DMS153 treated with DMSO at 0.1 percent for 48 hours (cell line): ENCODE measurements at regions not wholly inside any gene's neighbourhood (a gene's known extent, or its start where the extent isn't known, plus 50 kb on each side); places are given as distances from the start of the nearest gene placed in this dataset.

ENCODE experiments used
- DNase-seq: peaks from one replicate; lab custom pipeline; 2025; ENCODE audit not compliant: unreplicated experiment; lab: John Stamatoyannopoulos, UW

GRCh38 chr11:92276773-92277172, 52.2 kb downstream of the FAT3 start:
- no peak for DNase-seq

DNA sequence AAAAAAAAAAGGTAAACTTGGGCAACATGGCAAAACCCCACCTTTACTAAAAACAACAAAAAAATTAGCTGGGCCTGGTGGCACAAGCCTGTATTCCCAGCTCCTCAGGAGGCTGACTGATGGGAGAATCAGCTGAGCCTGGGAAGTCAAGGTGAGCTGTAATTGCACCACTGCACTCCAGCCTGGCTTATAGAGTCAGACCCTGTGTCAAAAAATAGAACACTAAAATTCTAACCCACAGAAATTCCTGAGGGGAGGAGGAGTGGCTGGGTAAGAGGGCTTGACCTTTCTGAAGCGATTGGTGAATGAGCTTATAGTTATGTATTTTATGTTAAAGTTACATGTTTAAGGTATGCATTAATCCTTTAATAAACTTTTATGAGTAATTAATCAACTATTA, 53.3 kb downstream of the FAT3 start:
- DNase-seq, result no peak

DNA sequence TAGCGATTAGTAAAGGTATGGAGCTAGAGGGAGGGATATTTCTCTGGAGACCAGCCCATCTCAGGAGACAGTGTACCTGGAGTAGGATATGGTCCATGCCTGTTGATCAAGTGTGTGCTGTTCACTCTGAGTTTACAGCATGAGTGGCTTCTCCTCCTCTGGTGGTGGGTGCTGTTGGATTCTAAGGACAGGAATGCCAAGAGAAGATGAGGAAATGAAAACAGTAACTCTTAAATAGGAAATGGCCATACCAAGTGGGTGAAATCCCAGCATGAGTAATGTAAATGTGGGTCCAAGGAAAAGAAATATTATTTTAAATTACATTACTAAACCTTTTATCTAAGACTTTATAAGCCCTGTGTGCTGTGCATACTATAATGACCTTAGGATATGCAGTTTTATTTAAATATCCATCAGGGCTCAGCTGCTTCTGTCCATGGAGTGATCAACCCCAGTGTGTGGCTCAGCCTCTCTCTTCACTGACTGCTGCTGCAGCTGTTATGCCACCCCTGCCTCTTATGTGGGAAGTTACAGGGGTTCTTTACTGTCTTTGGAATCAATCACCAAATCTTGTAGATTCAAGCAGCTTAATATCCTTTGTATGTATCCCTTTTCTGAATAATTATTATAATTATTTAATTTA, 54.3 kb downstream of the FAT3 start:
- DNase-seq, result no peak

DNA sequence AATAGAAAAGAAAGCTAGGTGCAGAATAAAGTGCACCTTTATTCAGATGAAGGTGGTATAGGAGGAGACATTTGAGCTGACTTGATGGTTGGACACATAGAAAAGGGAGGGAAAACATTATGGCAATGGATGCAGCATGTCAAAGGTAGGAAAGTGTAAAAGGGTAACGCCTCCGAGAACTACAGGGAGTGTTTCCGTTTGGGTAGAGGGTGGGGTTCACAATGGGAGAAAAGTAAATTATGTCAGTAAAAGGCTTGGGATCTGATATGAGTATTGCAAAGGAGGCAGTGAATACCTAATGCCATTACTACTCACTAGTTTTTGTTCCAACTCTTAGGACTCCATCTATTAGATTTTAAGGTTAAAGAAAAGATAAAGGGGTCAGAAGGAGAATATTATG, 59.5 kb downstream of the FAT3 start:
- no peak for DNase-seq

GRCh38 chr11:92284558-92284957, 59.9 kb downstream of the FAT3 start:
- no peak for DNase-seq

GRCh38 chr11:92285776-92286175, 61.2 kb downstream of the FAT3 start:
- no peak for DNase-seq

DNA sequence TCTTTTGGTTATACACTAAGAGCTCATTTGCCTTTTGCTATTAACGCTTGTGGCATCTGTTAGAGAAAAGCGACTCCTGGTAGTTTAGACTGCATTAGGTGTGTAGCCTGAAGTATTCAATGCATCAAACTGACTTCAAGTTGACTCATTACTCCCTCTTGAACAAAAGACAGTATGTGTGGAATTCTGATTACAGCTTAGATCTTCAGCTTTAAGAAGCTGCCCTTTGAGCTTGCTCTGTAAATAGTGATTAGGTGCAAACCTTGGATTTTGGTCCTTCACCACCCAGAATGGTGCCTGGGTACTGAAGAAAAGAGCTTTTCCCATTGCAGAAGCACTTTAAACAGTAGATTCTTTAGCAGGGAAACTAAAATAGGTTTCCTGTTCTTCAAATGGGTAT, 62.1 kb downstream of the FAT3 start:
- no peak for DNase-seq

- DNase-seq, result no peak
Measured at GRCh38 chr11:92295175-92296137, 70.8 kb downstream of the FAT3 start.

DNA sequence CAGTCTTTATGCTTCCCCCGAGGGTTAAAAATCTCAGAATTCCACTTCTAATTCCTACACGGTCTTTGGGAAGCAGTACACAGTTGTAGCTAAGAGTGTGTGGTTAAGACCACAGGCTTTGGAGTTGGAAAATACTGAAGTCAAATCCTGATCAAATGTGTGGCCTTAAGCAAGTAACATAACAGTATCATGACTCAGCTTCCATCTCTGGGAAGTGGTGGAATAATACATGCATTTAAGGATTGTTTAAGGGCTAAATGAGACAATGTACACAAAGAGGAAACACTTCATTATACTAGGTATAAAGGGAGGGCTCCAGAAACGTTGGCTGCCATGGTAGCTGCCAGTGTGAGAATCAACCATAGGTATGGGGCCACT, 71.5 kb downstream of the FAT3 start:
- DNase-seq, result no peak

DNA sequence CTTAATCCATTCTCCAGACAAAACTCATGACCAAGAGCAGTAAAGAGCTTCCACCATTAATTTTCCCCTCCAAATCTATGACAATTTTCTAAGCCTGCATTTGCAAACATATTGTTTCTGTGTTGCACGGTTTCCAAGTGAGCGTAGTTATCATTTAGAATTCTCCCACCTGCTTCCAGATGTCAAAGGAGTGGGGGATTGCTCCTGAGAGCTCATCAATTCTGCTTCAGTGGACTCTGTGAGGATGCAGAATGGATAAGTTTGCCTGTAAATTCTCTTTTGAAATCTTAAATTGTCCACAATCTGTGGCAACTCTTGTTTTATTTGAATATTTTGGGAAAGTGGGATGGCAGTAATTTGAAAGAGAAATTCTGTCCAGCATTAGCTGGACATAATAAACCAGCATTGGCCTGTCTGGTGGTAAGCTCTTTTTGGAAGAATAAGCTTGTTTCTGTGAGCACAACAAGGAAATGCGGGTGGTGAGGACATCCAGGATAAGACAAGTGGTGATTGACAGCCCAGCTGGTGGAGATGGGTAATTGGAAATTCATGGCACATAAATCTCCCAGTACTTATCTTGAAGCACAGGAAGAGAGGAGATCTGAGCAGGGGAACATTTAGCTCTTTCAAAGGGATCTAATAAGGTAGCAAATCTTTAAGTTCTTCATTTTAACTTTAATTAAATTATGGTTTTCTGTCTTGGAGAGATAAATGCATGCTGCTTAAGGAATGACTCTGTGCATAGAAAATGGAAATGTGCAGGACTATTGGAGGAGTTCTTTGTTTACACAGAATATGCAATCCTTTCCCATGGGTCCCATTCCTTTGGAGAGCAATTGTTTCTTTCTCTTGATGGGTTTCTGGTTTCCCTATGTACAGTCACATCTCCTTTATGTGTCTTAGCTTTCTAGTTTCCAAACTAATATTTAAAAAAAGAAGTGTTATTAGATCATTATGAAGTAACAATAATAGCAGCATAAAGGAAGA, 73.2 kb downstream of the FAT3 start:
- no peak for DNase-seq

DNA sequence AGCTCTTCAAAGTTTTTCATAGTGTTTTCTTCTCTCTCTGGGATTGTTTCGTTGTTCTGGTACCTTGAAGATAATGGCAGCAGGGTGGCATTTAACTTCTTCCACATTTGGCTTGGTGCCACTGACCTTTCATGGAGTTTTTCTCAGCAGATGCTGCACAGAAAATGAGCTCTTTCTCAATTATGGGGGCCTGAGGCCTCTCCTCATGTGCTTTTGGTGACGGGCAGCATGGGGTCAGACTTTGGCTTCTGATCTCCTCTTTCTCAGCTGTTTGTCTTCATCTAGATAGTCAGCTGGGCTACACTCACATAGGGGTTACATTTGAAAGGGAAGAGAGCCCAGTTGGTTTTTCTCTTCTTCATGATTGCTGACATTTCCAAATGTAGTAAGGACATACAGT, 76.3 kb downstream of the FAT3 start:
- DNase-seq, result no peak

DNA sequence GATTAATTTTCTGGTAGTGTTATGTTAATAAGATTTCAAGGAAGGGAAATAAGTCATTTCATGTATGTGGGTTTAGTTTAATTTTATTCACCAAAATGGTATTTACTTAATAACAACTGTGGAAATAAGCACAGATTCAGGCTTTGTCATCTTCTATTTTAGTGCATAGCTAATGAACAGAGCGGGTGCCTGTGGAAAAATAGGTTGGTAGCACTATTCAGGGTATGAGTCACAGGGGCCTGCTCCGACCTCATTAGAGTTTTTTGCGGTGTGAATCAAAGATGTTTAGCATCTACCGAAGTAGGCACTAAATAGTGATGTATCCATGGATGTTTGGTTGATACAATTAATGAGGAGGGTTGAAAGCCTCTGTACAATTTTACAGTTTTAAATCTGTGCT, 78.2 kb downstream of the FAT3 start:
- no peak for DNase-seq

GRCh38 chr11:92304271-92304670, 79.7 kb downstream of the FAT3 start:
- DNase-seq, result no peak

DNA sequence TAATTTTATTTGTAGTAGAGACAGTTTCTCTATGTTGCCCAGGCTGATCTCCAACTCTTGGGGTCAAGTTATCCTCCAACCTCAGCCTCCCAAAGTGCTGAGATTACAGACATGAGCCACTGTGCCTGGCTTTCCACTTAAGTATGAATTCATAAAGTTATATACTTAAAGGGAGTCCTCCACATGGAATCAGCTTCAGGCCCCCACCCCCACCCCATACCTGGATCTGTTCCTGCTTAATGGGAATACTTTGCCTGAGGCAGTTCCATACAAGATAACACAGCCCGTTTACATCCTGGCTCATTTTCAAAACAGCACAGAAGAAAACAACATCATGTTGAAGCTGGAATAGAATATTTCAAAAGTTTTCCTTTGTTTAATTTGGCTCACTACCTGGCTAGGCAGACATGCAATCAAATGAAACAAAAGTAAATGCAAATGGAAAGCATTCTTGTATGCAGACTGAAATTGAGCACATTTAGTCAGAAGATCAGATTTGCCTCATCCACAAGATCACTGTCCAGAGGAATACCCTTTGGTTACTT, 82.4 kb downstream of the FAT3 start:
- no peak for DNase-seq

GRCh38 chr11:92308366-92308765, 83.7 kb downstream of the FAT3 start:
- DNase-seq, result no peak

DNA sequence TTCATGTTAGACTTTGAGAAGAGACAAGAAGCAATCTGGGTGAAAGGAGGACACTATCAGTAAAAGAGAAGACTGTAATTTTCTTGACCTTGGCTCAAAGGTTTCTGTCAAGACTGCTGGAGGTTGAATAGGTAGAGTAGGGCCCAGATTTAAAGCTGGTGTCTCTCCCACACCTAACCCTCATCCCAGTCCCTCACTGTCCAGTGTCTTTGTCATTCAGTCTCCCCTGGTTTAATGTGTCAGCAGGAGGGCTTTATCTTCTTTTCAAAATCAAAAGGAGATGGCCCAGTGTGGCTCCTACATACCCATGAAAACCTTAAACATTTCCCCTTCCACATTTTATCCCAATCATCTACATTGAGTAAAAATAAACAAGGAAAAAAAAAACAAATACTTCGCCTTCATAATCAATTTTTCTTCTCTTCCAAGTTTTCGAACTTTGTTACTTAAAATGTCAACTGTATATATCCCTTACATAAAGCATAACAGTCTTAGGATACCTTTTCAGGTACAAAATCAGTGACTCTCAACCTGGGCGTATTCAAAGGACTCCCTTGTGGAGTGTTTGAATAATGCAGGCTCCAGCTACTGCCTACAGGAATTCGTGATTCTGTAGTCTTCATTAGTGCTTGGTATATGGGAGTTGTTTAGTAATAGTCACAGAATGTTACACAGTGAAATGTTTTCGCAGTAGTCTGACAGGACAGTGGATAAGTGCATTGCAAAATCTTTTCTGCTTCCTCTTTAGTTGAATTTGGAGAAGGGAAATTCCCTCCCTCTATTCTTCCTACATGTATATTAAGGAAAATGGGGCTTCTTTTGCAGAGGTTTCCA, 87.2 kb downstream of the FAT3 start:
- DNase-seq, result no peak

DNA sequence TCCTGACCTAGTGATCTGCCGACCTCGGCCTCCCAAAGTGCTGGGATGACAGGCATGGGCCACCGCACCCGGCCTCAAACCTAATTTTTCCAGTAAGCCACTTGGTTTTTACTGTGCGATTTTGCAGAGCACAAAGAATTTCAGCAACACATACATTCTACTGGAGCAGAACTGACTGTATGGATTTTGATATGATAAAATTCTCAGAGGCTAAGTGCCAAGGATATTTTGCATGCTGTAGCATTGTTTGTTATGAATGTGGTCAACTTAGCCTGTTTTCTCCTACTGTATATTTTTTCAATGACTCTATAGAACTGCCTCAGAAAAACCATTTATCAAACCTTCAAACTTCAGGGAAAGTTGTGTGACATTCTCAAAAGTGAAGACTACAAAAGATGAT, 89.2 kb downstream of the FAT3 start:
- no peak for DNase-seq

DNA sequence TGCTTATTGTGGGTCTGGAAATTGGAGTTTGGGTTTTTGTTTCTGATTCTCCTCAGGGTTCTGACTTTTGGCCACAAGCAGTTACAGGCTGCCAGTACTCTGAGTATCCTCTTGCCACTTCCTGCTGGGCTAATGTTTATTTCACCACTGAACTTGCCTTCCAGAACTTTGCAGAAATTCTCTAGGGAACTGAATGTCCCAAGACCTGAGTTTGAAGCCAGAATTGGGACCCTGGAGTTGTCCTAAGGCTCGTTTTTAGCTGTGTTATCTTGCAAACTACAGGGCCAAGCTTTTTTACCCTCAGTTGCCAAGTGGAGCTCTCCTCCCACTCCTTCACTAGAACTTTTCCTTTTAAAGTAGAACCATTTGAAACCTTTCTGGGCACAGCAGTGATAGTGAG, 89.9 kb downstream of the FAT3 start:
- DNase-seq, result no peak

- no peak for DNase-seq
Measured at GRCh38 chr11:92316106-92316809, 91.6 kb downstream of the FAT3 start.

DNA sequence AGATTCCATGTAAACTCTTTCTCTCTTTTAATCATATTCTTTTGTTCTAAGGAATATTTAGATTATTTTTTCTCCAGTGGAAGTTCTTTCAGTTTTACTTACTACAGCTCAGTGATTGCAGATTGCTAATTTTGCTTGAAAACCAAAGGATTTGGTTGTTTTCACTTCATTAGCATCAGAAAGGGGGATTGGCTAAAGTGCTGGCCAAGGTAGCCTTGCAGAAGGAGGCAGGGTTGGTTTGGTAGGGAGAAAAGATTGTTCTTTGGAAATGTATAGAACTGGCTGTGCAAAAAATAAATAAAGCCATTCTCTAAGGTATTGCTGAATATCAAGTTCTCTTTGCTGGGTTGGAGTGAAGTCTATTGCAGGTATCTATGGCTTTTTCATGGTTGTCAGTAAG, 92.6 kb downstream of the FAT3 start:
- DNase-seq, result no peak
